GM19324 (cell line): ENCODE measurements at regions not wholly inside any gene's neighbourhood (a gene's known extent, or its start where the extent isn't known, plus 50 kb on each side); places are given as distances from the start of the nearest gene placed in this dataset.
"Not testable (repeated sequence)": the region's sequence is repeated elsewhere in the genome, so short reads cannot be mapped to it uniquely, and the experiment has no call there.

Experiments
- ATAC-seq: cut with Tn5 transposase; IDR thresholded peaks from one replicate; pipeline ENCODE4 v1.9.1; 2021; ENCODE audit warnings: mild to moderate bottlenecking, moderate library complexity; ENCODE audit not compliant: unreplicated experiment, low FRiP score

DNA sequence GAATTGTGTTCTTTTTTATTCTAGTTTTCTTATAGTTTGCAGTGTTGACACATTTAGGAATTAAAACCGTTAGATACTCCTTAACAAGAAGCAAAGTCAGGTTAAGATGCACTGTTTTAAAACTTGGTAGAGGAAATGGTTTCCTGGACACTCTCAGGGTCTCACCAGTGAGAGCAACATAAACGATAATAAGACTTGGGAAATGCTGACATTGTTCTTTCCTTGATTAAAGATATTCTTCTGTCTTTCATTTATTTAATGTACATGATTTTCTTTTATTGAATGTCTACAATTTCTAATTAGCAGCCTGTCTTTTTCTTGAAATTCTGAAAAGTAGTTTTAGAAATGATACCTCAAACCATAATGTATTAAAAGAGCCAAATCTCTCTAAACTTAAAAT is 707.9 kb upstream of the CHD1 start:
- no peak for ATAC-seq

DNA sequence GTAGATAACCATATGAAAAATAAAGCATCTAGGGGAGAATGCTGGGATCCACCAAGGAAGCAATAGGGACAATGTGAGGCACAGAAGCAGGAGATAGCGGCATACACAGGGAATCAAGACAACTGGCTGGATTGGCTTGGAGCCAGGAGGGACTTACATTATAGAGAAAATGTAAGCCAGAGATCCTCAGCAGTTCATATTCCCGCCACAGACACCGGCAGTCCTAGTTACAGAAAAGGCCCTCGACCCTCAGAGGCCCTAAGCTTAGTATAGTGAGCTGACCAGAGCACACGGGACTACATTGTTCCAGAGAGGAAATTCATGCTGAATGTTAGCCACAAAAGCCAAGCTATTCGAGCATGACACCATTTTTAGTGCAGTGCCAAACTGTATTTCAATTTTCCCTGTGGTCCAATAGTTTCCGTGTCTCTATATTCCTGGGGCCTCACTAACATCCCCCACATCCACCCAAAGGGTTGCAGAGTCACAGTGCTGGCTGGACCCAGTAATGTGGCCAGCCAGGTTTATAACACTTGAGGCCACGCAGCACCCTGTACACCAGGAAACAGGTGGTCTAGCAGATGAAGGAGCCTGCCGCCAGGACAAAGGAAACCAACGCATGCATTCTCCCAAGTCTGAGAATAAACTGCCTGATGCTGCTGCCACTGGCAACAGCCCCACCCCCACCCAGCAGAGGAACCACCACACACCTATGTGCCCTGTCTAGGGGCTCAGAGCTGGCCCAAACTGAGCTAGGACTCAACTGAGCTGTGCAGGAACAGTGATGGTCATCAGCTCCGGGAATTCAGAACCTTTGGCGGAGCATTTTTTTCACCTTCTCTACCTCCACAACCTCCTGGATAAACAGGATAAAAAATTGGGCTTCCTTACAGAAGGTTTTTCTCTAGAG is 693.2 kb upstream of the CHD1 start:
- no peak for ATAC-seq

DNA sequence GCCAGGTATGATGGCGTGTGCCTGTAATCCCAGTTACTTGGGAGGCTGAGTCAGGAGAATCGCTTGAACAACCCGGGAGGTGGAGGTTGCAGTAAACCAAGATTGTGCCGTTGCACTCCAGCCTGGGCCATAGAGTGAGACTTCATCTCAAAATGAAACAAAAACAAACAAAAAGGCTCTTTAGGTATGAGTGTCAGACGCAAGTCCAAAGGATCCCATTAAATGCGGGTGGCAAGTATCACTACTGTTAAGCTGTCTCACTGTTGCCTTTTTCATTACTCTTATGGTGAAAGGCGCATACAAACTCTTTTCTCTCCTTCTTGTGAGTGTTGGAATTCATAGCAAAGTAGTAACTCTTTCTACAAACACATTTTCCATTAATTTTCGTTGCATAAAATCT is 688.5 kb upstream of the CHD1 start:
- no peak for ATAC-seq

DNA sequence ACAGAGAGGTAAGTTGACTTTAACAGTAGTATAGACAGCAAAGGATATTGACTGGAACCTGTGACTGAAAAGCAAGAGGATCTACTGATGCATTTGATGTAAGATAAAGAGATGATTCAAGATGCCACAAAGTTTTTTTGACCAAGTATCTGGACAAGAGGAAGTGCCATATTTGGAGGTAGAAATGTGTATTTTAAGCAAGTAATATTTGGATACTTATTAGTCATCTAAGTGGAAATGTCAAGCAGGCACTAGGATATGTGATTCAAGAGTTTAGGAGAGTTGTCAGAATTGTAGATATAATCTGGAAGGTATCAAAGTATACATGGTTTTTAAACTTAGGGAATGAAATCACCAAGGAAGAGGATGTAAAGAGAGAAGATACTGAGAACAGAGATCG is 686.1 kb upstream of the CHD1 start:
- ATAC-seq: no peak

DNA sequence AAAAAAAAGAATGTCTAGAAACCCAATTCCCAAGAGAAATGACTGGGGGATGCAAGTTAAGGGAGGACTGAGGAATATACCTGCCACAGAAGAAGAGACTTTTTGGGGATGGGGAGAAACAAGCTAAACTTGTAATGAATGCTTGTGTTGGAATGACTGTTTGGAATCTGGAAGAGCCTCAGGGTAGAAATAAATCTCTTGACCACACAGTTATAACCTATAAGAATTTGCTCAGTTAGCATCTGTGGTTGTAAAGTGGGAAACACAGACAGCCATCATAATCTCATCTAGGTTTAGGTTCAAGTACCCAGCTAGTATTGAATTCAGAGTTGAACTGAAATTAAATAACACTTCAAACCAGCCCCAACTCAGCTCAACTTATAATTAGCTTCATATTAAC is 678.3 kb upstream of the CHD1 start:
- no peak for ATAC-seq

DNA sequence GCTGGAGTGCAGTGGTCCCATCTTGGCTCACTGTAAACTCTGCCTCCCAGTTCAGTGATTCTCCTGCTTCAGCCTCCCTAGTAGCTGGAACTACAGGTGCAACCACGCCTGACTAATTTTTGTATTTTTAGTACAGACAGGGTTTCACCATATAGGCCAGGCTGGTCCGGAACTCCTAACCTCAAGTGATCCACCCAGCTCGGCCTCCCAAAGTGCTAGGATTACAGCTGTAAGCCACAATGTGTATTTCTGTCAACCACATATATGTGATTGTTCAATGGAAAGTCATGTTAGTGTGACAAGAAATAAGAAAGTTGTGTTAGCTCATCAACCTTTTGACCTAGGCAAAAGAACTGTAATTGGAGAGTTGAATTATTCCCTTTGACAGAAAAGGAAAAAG is 677.1 kb upstream of the CHD1 start:
- no peak for ATAC-seq

DNA sequence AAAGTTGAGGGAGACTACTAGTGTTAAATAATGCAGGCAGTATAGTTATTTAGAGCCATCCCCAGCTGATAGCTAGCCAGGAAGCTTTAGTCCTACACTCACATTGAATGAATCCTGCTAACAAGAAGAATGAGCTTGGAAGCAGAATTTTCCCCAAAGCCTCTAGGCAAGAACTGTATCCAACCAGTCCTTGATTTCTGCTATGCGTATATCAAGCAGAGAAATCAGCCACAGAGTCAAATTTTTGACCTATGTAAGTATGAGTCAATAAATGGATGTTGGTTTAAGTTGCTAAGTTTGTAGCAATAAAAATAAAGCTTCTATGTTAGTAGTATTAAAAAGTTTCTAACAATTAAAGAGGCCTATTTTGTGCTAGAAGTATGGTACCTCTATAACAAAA is 672.1 kb upstream of the CHD1 start:
- ATAC-seq: no peak

DNA sequence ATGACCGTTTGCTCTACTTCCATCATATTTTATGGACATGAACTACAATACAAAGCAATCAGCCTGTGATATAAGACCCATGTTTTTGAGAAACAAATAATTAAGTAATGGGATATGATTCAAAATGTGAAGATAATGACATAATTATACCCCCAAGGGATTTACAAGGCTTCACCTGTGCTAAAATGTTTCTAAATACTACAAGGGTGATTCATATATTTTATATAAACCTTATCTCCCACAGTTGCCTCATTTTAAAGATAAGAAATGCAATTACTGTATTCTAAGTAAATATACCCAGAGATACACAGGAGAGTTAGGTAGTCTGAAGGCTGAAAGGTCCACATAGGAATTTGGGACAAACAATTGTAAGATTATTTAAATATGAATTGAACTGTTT is 662.0 kb upstream of the CHD1 start:
- ATAC-seq: no peak

DNA sequence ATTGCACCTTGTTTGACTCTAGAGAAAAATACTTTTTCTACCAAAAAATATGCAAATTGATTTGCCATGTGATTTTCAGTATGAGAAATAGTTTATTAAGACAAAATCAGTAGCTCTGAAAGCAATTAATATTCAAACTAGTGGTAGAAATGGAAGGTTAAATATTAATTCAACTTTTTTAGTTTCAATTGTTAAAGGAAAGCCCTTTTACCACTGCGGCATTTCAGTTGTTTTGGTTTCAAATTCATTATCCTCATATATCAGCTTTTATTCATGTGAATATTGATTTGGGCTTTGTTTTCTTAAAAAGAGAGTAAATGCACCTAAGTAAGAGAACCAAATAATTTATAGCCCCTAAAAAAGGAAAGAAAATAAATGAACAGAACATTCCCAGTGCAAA is 660.6 kb upstream of the CHD1 start:
- no peak for ATAC-seq

DNA sequence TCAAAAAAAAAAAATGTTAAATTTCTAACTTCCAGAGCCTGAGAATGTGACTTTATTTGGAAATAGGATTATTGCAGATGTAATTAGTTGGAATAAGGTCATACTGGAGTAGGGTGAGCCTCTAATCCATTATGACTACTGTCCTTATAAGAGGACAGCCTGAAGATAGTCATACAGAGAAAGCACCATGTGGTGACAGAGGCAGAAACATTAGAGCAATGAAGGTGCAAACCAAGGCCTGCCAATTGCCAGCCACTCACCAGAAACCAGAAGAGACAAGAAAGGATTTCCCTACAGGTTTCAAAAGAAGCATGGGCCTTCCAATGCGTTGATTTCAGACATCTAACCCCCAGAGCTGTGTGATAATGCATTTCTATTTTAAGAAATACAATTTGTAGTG is 659.2 kb upstream of the CHD1 start:
- no peak for ATAC-seq

DNA sequence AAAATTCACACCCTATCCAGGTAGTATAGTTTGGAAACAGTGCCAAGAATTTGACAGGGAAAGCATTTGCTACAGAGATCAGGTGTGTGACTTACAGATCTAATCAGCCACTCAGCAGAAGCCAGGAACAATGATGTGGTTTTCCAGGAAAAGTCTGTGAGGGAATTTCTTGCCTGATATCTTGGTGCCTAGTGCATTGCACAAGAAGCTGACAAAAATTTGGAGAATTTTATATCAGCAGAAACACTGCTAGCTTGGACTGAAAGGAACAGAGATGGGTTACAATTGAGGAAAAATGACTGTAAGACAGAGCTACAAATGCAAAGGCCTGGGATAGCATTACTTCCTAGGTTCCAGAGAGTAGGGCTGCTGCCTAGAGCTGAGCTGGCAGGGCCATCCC is 658.1 kb upstream of the CHD1 start:
- ATAC-seq: no peak

DNA sequence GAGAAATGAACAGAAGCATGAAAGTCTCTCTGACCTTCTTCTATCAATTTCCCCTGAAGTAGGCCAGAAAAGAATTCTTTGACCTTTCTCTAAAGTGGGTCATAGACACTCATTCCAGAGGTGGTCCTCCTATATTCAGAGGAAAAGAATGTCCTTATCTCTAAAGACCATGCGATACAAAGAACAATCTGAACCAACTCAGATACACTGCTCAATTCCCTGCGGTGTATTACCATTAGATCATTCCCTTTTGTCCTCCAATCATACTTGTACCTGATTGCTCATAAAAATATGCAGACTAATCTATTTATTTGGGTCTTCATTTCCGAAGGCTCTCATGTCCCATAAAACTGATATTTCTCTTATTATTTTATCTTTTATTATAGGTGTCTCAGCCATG is 652.4 kb upstream of the CHD1 start:
- not testable (repeated sequence) for ATAC-seq

DNA sequence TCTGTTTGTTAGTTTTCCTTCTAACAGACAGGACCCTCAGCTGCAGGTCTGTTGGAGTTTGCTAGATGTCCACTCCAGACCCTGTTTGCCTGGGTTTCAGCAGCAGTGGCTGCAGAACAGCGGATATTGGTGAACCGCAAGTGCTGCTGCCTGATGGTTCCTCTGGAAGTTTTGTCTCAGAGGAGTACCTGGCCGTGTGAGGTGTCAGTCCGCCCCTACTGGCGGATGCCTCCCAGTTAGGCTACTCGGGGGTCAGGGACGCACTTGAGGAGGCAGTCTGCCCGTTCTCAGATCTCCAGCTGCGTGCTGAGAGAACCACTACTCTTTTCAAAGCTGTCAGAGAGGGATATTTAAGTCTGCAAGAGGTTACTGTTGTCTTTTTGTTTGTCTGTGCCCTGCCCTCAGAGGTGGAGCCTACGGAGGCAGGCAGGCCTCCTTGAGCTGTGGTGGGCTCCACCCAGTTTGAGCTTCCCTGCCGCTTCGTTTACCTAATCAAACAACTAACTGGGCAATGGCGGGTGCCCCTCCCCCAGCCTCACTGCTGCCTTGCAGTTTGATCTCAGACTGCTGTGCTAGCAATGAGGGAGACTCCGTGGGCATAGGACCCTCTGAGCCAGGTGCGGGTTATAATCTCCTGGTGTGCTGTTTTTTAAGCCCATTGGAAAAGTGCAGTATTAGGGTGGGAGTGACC is 634.3 kb upstream of the CHD1 start:
- ATAC-seq: not testable (repeated sequence)

DNA sequence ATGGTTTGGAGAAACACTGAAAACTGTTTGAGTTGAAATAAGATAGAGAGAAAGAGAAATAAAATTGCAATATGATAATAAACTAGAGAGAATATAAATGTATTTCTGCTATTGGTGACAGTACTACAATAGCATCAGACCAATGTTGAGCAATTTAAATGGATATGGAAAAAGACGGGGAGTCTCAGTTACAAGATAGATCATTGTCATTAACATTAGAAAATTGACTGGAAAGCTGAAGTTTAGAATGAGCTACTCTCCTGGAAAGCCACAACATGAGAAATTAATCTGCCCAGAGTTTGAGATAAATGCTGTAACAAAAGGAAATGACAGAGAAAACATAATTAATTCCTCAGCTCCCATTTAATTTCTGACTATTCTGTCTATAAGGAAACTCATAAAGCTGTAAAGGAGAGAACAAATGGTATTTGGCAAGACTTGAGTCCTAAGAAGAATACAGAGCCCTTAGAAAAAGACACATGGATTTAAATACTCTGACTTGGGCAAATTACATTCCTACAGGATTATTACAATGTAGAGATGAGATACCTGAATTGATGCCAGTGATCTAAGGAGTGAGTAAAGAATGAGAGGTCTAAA is 624.5 kb upstream of the CHD1 start:
- ATAC-seq: no peak

DNA sequence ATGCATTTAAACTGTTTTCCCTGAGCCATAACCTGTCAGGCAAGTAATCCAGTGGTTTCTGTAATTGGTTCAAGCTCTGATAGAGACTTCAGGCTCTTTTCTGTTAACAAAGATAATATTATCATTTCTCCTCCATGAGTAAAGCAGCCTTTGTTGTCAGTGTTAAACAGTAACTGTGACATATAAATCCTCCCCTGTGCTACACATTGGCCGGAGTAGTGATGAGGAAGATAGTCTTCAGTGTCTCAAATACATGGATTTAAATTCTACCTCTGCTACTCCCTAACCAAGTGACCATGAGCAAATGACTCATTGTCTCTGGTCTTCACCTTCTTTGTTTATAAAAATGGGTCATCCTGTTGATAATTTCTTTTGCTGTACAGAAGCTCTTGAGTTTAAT is 615.5 kb upstream of the CHD1 start:
- no peak for ATAC-seq

DNA sequence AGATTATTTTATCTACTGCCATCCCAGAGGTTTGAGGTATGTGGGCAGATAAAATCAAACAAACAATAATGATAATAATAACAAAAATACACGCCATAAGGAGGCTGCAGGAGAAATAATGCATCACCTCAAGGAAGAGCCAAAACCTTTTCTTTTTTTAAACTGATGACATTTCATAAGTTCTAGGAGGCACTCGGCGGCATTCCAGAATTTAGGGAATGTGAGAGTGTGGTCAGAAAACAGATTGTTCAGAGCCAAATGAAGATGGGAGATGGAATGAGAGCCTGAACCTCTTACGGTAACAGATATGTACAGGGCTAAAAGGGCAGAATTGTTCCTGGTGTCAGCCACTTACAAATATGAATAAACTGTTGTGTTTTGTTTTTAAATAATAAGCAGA is 615.0 kb upstream of the CHD1 start:
- no peak for ATAC-seq

DNA sequence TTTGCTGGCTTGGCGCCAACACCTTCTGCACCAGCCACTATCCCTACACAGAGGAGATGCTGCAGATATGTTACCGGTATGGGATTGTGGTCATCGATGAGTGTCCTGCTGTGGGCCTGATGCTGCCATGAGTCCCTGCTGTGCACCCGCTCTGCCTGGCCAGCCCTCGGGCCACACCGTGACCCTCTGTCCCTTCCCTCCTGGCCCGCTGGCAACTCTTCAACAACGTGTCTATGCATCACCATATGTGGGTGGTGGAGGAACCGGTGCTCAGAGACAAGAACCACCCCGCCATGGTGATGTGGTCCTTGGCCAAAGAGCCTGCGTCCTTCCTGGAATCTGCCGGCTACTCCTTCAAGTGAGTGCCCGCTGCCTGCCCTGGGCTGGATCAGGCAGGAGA is 605.4 kb upstream of the CHD1 start:
- ATAC-seq: not testable (repeated sequence)

DNA sequence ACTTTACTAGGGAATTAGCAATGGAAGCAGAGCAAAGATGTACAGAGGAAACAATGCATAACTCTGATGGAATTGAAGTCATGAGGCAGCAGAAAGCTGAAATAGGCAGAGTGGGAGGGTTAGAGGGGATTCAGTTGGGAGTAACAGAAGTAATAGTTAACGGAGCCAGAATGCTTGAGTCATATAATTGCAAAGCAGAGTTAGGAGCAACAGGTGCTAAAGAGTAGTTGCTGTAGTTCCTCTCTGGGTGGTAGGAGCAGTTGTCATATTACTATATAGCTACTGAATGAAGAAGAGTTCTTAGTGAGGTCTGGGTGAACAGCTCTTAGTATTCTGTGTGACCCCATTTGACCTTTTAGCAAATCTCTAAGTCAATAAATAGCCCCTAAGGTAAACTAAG is 592.9 kb upstream of the CHD1 start:
- ATAC-seq: not testable (repeated sequence)

DNA sequence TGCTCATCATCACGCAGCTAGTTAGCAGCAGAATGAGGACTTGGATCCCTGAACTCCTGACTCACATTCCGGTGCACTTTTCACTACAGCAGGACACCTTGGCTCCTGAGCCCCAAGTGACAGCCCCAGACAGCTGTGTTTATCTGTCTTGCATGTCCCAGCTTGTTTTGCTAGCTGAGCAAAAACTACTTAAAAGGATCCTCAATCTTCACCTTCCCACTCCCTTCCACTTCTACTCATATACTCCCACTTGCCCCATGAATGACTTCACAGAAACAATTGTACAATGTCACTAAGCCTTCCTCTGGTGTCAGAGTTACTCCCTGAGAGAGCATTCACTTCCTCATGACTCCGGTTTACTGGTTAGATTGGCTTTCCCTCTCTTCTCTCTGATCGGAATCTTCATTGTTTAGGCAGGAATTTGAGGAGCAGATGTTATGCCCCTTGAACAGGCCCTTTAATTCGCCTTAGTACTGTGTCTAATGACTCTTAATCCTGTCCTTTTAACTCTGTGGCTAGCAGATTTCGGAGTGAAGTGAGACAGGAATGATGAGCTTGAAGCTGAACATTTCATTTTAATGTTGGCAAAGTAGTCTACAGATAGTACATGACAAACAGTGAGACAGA is 587.2 kb upstream of the CHD1 start:
- ATAC-seq: not testable (repeated sequence)

DNA sequence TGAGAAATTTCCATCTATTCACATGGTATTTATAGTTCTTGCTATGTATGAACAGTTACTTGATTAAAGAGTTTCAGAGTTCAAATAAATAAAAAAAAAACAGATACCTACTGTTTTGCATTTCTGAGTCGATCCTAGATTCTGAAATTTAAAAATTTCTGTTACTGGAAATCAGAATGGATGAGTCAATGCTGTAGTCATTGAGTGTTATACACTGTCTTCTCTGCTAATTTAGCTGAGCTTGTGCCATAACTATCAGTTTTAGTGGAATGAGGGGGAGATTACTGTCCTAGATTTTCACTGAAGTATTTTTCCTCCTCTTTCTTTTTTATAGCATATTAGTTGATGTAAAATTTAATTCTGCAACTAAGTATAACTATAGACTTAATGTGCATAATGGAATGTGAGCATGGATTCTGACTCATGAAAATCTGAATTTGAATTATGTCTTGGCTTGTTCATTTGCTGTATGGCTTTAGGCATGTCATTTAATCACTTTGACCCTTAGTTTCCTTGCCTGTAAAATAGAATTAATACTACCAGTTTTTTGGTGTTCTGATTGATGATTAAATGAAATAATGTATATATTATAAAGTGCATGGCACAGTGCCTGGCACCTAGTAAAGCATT is 581.5 kb upstream of the CHD1 start:
- not testable (repeated sequence) for ATAC-seq

DNA sequence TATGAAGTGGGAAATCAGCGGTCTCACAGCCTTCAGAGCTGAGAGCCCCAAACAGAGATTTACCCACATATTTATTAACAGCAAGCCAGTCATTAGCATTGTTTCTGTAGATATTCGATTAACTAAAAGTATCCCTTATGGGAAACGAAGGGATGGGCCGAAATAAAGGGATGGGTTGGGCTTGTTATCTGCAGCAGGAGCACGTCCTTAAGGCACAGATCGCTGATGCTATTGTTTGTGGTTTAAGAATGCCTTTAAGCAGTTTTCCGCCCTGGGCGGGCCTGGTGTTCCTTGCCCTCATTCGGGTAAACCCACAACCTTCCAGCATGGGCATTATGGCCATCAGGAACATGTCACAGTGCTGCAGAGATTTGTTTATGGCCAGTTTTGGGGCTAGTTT is 580.3 kb upstream of the CHD1 start:
- ATAC-seq: not testable (repeated sequence)
